NCI-H345 (cell line): ENCODE measurements at regions not wholly inside any gene's neighbourhood (a gene's known extent, or its start where the extent isn't known, plus 50 kb on each side); places are given as distances from the start of the nearest gene placed in this dataset.
"Not testable (repeated sequence)": the region's sequence is repeated elsewhere in the genome, so short reads cannot be mapped to it uniquely, and the experiment has no call there.

ENCODE experiments used
- DNase-seq: peaks from one replicate; lab custom pipeline; 2025; lab: John Stamatoyannopoulos, UW

DNA sequence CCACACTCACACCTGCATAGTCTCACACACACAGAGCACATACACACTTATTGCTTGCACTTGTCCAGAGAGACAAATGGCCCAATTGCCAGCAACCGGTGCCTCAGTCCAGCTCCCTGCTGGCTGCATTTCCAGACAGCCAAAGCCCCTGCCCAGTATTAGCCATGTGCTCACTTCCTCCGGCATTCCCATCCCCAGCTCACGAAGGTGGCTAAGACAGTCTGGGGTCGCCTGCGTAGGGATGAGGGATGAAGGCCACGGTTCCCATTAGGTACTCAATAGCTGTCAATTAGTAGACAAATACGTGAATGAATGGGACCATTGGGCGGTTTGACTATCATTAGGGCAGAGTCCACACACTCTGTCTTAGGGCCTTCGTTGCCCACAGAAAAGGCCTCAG lies 146.8 kb upstream of the EGLN3 start:
- no peak for DNase-seq

DNA sequence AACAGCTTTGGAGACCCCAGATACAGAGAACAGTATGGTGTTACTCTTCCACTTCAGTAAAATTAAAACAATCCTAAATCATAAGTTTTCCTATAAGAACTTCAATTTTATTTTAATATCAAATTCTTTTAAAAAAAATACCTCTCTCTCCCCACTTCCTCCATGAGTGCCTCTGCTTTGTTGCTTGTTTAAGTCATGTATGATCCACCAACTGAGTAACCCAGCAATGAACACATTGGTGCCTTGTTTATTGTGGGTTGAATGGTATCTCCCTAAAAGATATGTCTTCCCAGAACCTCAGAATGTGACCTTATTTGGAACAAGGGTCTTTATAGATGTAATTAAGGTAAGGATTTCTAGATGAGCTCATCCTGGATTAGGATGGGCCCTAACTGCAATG lies 143.5 kb upstream of the EGLN3 start:
- no peak for DNase-seq

DNA sequence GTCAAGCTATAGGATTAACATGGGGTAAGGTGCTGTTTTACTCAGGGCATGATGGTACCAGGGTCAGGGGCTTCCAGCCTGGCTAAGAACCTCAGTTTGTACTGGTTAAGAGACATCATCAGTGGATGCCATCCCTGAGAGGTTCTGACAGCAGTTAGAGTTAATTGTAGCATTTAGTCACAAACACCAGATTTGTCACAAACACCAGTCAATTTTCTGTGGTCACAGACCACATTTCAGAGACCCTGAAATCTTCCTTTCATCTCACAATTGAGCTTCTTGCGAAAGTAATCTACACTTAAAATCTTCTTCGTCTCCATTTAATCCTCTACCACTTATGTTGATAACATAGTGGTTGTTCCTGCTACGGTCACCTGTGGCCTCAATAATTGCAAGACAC lies 143.0 kb upstream of the EGLN3 start:
- no peak for DNase-seq

DNA sequence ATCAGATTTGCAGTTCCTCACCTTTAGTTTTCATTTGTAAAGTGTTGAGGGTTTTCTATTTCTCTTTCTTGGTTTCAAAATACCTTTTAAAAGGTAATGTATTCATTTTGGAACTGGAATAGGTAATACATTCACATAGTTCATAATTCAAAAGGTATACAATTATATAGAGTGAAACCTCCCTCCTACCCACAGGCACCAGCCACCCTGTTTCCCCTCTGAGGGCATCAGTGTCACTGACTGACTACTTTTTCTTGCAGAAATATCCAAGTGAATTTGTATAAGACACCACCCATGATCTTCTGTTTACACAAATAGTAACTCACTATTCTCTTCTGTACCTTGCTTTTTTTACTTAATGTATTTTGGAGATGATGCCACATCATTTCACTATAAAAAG lies 139.6 kb upstream of the EGLN3 start:
- no peak for DNase-seq

DNA sequence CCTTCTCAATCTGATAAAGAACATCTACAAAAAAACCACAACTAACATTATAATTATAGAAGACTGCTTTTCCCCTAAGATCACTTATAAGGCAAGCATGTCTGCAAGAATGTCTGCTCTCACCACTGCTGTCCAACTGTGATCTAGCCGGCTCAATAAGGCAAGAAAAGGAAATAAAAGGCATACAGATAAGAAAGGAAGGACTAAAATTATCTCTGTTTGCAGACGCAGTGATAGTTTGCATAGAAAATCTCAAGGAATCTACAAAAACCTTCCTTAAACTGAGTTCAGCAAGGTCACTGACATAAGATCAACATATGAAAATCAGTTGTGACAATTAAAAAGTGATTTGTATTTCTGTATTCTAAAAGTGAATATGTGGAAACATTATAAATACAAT lies 138.0 kb upstream of the EGLN3 start:
- no peak for DNase-seq

DNA sequence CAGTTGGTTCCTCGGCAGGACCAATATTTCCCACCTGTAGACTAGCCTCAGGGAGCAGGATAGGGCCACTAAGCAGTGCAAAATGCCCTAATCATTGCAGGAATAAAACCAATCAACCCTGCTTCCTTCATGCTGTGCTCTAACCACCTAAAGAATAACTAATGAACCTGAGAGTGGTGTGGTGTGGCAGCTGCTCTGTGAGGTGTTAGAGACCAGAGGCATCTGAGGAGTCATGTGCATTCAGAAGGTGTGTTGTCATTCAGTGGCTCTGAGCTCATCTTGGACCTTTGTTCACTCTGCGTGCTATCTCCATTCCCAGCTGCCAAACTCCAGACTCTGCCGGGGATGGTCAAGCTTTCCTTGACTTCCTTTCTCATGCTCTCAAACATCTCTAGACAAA lies 136.7 kb upstream of the EGLN3 start:
- DNase-seq: no peak

DNA sequence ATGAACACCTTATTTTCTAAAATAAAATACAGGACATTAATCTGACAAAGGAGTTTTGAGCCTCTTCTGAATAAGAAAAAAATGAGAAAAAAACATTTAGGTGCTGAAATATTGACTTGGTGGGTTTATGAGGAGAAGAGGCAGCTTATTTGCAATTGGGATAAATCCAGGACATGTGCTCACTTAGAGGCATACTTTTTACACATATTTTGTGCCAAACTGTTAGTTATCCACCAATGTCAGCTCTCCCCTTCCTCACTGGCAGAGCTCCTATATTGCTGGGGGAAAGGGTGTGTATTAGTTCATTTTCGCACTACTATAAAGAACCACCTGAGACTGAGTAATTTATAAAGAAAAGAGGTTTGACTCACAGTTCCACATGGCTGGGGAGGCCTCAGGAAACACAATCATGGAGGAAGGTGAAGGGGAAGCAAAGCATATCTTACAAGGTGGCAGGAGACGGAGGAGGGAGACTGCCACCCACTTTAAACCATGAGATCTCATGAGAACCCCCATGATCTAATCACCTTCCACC lies 135.4 kb upstream of the EGLN3 start:
- no peak for DNase-seq

DNA sequence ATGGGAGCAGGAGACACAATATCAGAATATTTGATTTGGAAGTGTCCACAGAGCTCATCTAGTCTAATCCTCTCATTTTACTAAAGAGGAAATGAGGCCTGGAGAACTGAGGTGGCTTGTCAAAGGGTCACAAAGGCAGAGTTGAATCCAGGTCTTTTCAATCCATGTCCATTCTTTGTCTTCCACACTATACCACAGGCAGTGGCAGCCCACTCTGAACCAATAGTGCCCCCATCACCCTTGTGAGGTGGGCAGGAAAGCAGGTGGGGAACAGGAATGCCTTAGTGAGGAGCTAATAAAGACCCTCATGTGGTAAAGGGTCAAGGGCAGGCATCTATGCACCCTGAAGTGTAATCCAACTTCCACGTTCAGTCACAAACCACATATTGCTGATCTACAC lies 134.8 kb upstream of the EGLN3 start:
- DNase-seq: no peak

DNA sequence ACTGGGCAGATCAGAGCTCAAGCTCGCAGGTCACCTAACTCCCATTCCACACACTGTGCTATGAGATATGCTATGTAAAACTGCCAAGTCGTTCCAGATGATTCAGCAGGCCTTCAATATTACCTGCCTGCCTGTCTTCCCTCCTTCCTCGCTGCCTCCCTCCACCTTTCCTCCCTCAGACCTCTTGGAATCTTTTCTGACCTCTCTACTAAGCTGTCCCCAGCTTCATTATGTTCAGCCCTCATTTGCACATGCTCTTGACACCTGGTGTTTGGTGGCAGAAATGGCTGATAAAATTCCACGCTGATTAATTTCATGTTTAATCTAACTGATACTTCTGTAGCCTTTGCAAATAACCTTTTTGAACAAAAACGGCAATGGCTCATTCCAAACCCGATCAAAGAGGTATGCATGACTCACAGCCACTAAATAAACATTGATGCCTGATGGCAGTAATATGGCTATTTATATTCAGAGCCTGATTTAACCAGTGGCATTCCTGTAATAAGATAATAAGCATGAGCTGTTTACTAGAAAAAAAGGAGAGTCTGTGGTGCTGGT lies 130.8 kb upstream of the EGLN3 start:
- peak; percentile 25 for DNase-seq

DNA sequence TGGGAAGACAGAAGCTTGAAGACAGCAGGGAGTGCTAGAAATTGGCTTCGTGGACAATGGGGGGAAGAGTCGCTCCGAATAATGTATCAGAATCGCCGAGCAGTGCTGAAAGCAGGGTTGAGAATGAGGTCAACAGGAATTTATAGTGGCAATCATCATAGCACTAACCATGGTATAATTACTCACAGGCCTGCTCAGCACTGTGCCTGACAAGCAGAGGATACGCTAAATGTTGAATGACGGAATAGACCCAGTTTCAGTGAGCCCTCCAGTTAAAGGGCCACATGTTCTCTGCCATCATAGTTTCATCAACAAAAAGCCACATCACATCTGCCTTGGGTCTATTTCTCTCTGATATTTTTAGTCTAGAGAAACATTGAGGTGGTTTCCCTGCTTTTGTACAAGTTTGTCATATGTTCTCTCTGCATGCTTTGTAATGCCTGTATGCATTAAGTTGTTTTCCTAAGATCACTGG lies 130.3 kb upstream of the EGLN3 start:
- DNase-seq: no peak

DNA sequence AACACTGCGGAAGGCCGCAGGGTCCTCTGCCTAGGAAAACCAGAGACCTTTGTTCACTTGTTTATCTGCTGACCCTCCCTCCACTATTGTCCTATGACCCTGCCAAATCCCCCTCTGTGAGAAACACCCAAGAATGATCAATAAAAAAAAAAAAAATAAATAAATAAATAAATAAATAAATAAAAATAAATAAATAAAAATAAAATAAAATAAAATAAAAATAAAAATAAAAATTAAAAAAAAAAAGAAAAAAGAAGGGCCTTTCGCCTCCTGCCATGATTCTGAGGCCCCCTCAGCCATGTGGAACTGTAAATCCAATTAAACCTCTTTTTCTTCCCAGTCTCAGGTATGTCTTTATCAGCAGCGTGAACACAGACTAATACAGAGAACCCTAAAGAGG lies 128.8 kb upstream of the EGLN3 start:
- DNase-seq: not testable (repeated sequence)

DNA sequence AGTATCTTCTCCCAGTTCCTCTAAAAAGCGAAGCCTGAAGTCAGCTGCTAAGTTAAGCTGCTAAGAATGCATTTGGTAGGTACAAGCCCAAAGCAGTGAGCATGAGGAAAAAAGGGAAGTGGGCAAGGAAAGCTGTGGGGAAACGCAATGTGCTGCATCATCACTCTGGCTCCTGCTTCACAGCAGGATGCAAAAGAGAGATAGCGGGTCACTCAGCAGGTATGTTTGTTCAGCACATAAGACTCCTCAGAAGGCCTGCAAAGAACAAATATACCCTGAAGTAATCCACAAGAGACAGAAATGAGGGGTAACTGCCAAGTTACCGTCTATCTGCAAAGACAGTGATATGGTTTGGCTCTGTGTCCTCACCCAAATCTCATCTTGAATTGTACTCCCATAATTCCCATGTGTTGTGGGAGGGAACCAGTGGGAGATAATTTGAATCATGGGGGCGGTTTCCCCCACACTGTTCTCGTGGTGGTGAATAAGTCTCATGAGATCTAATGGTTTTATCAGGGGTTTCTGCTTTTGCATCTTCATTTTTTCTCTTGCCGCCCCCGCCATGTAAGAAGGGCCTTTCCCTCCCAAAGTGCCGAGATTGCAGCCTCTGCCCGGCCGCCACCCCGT lies 127.4 kb upstream of the EGLN3 start:
- no peak for DNase-seq

DNA sequence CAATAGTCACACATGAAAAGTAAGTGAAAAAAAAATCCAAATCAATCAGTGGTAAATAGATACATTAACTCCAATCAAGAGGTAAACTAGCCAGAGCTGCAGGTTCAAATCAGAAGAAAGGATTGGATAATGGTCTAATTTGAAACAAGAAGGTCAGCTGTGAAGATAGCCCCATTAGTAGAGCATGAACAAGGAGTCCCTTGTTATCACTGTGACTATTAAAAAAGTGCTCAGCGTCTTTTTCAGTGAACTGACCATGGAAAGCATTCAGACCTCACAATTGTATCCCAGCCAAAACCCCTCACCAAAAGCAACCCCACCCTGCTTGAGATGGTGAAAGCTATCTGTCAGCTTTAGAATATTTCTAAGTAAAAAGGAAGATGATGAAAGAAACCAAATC lies 125.0 kb upstream of the EGLN3 start:
- DNase-seq: no peak

DNA sequence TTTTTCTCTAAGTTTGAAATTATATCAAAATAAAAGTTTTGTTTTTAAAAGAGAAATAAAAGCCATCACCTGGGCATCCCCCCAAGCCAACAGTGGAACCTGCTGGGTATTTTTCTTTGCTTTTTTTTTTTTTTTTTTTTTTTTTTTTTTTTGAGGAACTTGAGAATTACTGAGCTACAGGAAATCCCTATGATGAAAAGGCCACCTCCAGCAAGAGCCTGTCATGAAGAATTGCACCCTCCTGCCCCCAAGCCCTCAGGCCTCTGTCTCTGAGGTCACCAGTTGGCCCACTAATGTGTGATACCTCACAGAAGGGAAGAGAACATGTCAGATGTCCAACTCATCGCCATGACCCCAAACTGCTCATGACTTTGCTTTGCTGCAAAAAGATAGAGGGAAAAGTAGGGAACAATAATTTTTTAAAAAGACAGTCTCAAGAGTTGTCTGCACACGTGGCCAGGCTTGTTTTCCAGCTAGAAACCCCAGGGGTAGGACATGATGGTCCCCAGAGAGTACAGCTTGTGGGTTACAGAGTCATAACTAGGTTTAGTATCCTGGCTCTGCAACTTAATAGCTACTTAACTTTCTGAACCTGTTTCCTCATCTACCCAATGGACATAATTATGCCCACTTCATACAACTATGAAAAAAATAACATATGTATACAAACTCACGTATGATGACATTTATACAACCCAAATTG lies 124.3 kb upstream of the EGLN3 start:
- DNase-seq: no peak

DNA sequence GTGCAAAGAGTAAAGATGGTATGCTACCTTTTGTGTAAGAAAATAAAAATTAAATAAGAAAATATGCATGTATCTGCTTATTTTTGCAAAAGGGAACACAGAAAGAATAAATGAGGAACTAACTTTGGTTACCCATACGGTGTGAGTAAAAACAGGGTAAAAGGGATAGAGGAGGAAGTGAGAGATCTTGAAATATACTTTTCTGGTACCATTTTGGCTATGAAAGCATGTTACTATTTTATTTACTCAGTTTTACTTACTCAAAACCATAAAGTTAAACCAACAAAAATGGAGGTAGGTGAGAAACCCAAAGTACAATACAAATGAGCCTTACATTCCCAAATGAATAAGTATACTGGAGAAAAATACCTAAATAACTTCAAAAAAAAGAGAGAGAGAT lies 122.0 kb upstream of the EGLN3 start:
- no peak for DNase-seq

DNA sequence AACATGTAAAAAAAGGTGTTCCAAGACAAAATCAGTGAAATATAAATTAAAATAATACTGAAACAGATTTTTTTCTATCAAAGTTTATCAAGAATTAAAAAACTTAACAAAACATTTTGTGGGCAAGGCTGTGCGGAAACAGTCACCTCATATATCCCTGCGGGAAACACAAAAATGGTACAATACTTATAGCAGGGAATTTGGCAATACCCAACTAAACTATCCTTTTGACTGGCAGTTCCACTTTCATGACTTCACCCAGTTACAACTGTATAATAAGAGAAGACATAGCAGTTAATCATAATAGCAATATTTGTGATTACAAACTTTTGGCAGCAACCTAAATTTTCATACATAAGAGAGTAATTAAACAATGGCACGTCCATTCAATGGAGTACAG lies 121.5 kb upstream of the EGLN3 start:
- DNase-seq: no peak

DNA sequence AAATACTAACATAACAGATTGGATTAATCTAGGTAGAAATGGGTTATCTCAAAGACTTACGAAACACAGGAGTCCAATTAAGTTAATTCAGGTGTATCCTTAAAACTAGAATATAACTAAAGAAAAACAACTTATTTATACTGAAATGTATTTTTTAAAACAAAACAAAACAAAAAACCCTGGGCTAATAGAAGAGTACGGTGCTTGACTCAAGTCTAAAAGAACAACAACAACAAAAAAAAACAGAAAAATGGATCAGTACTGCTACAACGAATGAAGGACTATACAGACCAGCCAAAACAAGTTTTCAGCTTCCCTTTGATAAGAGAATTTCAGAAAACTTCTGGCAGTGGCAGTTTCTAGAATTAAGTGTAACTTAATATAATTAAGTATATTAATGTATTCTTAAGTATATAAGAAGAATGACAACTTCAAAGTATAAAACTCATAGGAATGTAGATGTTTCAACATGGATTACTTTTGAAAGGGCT lies 120.1 kb upstream of the EGLN3 start:
- no peak for DNase-seq

DNA sequence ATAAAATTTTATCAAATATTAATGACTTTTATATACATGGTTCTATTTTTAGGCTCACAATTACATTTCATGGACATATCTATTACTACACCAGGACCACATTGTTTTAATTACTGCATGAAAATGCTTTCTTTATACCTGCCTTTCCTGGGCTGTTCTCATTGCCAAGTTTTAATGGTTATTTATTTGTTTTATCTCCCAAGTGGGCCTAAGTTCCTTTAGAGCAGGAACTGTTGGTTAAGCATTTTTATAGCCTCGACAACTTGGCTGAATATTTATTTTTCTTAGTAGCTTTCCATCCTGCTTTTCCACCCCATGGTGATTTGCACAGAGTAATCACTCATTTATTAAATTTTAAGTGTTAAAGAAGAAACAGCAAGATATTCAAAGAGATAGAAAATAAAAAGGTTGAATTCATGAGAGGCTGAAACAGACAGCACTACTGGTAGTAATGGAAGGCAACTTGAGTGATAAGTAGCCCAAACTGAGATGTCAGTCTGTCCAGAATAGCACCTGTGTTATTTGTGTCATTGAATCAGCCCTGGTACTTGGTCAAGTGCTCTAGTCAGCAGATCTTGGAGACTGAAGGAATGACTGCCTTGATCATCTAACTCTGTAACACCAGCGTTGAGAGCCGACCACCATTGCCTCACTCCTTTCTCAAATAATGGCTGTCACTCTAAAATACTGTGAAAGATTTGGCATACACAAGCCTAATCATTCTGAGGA lies 119.1 kb upstream of the EGLN3 start:
- no peak for DNase-seq

DNA sequence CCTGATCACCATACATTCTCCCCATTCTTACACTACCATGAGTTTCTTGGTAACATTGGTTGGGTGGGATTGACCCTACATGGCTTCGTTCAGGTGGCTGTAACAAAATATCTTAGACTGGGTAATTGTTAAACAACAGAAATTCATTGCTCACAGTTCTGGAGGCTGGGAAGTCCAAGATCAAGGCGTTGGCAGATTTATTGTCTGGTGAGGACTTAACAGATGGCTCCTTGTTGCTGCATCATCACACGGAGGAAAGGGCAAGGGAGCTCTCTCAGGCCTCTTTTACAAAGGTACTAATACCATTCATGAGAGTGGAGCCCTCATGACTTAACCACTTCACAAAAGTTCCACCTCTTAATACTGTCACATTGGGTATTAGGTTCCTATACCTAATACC lies 116.7 kb upstream of the EGLN3 start:
- no peak for DNase-seq

DNA sequence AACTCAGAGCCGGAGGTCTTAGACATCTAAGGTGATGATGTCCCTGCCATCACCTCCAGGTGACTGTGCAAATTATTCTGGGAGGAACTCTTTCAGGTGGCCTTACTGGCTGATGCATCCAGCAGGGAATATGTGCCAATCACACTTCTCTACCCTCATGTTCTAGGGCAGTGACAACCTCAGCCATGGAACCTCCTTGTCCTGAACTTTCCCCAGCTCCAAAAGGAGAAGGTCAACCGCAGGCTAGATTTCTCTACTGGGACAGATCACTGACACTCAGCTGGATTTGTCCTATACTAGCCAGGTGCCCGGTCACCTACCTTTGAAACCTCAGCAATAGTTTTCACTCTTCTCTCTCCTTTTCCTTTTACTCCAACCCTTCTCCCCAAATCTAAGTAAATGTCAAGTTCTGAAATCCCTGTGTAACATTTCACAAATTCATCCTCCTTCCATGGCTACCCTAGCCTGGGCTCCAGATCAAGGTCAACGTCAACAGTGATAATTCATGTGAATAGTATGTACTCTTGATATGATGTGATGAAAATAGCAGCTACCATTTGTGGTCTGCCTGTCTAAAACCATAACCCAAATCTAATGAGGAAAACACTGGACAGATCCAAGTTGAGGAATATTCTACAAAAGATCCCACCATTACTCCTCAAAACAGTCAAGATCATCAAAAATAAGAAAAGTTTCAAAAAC lies 115.0 kb upstream of the EGLN3 start:
- DNase-seq: no peak

DNA sequence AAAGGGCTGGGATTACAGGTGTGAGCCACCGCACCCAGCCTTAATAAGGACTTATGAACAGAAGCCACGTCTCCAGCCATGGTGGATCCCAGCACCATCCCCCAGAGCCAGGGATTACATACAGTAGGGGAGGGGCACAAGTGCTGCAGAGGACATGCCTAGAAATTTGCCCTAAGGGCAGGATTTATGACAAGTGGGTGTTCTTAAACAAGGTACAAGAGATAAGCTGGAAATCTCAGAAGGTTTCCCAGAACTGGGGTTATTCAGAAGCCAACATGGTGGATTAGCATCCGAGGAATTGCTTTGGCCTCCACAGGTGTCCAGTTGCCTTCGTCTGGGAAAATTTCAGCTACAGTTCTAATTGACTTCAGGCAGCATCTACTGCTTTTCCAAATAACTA lies 114.4 kb upstream of the EGLN3 start:
- no peak for DNase-seq

DNA sequence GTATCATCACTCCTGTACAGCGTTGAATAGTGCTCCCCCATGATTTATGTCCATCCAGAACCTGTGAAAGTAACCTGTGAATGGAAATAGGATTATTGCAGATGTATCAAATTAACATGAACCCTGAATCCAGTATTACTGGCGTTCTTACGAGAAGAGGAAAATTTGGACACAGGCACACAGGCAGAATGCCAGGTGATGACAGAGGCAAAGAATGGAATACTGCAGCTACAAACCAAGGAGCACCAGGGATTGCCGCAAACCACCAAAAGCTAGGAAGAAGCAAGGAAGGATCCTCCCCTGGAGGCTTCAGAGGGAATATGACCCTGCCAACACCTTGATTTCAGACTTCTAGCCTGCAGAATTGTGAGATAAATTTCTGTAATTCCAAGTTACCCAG lies 113.5 kb upstream of the EGLN3 start:
- DNase-seq: no peak
